Thyroid gland (tissue), 4 donors: ENCODE measurements at regions not wholly inside any gene's neighbourhood (a gene's known extent, or its start where the extent isn't known, plus 50 kb on each side); places are given as distances from the start of the nearest gene placed in this dataset.

Source experiments
- POLR2A ChIP-seq, 2 donors: fragments of 450-650 bp; IDR thresholded peaks; one replicate each; pipeline ENCODE4 v1.6.1; 2017; ENCODE audit warnings: antibody characterized with exemption in 2 of 2, mild to moderate bottlenecking in 2 of 2, moderate library complexity in 1 of 2
- TF ChIP-seq, protein P1 (sequence below), 6 experiments: fragments of 200-600 bp in 3 of 6; fragments of 450-650 bp in 3 of 6; sonication (generic) in 3 of 6; IDR thresholded peaks; one replicate each; pipeline ENCODE4 v1.5.1; 2016 to 2019; ENCODE audit warnings: antibody characterized with exemption in 6 of 6, mild to moderate bottlenecking in 2 of 6, inconsistent platforms in 1 of 6, moderate library complexity in 1 of 6

- TF ChIP-seq, protein P1, sequence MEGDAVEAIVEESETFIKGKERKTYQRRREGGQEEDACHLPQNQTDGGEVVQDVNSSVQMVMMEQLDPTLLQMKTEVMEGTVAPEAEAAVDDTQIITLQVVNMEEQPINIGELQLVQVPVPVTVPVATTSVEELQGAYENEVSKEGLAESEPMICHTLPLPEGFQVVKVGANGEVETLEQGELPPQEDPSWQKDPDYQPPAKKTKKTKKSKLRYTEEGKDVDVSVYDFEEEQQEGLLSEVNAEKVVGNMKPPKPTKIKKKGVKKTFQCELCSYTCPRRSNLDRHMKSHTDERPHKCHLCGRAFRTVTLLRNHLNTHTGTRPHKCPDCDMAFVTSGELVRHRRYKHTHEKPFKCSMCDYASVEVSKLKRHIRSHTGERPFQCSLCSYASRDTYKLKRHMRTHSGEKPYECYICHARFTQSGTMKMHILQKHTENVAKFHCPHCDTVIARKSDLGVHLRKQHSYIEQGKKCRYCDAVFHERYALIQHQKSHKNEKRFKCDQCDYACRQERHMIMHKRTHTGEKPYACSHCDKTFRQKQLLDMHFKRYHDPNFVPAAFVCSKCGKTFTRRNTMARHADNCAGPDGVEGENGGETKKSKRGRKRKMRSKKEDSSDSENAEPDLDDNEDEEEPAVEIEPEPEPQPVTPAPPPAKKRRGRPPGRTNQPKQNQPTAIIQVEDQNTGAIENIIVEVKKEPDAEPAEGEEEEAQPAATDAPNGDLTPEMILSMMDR (IDR thresholded peaks at IDR 0.05) = no peak
- no peak for TF ChIP-seq POLR2A (IDR thresholded peaks at IDR 0.05)
Observed at GRCh38 chr16:87153326-87153725, 163.9 kb downstream of the C16orf95 start.
